Glutamatergic neuron (in vitro differentiated cells): ENCODE measurements at regions not wholly inside any gene's neighbourhood (a gene's known extent, or its start where the extent isn't known, plus 50 kb on each side); places are given as distances from the start of the nearest gene placed in this dataset.

Experiments used
- DNase-seq: peaks from one replicate; pipeline ENCODE4 v3.0.0; 2022
- H3K27ac Mint-ChIP-seq: one replicate; pipeline ENCODE4 v1.8.0; 2020; ENCODE audit warnings: mild to moderate bottlenecking, mixed read lengths, inconsistent platforms; ENCODE audit not compliant: unreplicated experiment
- H3K27me3 Mint-ChIP-seq: one replicate; pipeline ENCODE4 v1.8.0; 2020; ENCODE audit warnings: mild to moderate bottlenecking, moderate library complexity, mixed read lengths, inconsistent platforms; ENCODE audit not compliant: unreplicated experiment
- H3K36me3 Mint-ChIP-seq: one replicate; pipeline ENCODE4 v1.8.0; 2020; ENCODE audit warnings: mild to moderate bottlenecking, mixed read lengths, inconsistent platforms; ENCODE audit not compliant: unreplicated experiment
- H3K4me1 Mint-ChIP-seq: one replicate; pipeline ENCODE4 v1.8.0; 2020; ENCODE audit warnings: mild to moderate bottlenecking, low read depth, mixed read lengths, inconsistent platforms; ENCODE audit not compliant: unreplicated experiment
- H3K4me3 Mint-ChIP-seq: one replicate; pipeline ENCODE4 v1.8.0; 2020; ENCODE audit warnings: mild to moderate bottlenecking, mixed read lengths, inconsistent platforms; ENCODE audit not compliant: unreplicated experiment
- H3K9me3 Mint-ChIP-seq: one replicate; pipeline ENCODE4 v1.8.0; 2020; ENCODE audit warnings: mild to moderate bottlenecking, moderate library complexity, mixed read lengths, inconsistent platforms; ENCODE audit not compliant: unreplicated experiment
- CTCF ChIP-seq: fragments of 200-600 bp; sonication (generic); IDR thresholded peaks from one replicate; pipeline ENCODE4 v1.5.0; 2021; ENCODE audit not compliant: partially characterized antibody, unreplicated experiment

GRCh38 chr14:71438684-71439083 is 493.5 kb upstream of the RGS6 start:
- Mint-ChIP-seq H3K27me3 (peaks cover 3% of the 10 kb centered on the region), H3K36me3 (no peaks in the 10 kb centered on the region), H3K27ac (no peak overlapping the region), H3K4me1 (peaks cover 2% of the 10 kb centered on the region), H3K9me3 (no peaks in the 10 kb centered on the region), H3K4me3 (no peak overlapping the region)
- DNase-seq = no peak
- no peak for TF ChIP-seq CTCF

- peaks cover 2% of the 10 kb centered on the region for H3K4me1 Mint-ChIP-seq
- TF ChIP-seq CTCF = no peak
- no peaks in the 10 kb centered on the region for H3K36me3 Mint-ChIP-seq
Measured at GRCh38 chr14:71441126-71441525, 491.1 kb upstream of the RGS6 start.

GRCh38 chr14:71444030-71444822 is 488.0 kb upstream of the RGS6 start:
- DNase-seq = no peak
- no peak overlapping the region for H3K27ac Mint-ChIP-seq
- H3K4me1 Mint-ChIP-seq = no peaks in the 10 kb centered on the region

More at GRCh38 chr14:71441126-71441525, 491.1 kb upstream of the RGS6 start:
- H3K9me3 Mint-ChIP-seq = no peaks in the 10 kb centered on the region
- DNase-seq = no peak
- peaks cover 3% of the 10 kb centered on the region for H3K27me3 Mint-ChIP-seq
- H3K27ac Mint-ChIP-seq = no peak overlapping the region
- no peak overlapping the region for H3K4me3 Mint-ChIP-seq

GRCh38 chr14:71448431-71449315 is 483.6 kb upstream of the RGS6 start:
- H3K4me1 Mint-ChIP-seq = no peaks in the 10 kb centered on the region
- H3K4me3 Mint-ChIP-seq = no peak overlapping the region
- no peak for TF ChIP-seq CTCF
- H3K27me3 Mint-ChIP-seq = no peaks in the 10 kb centered on the region
- no peak overlapping the region for H3K27ac Mint-ChIP-seq
- H3K9me3 Mint-ChIP-seq = no peaks in the 10 kb centered on the region
- no peaks in the 10 kb centered on the region for H3K36me3 Mint-ChIP-seq
- no peak for DNase-seq

More at GRCh38 chr14:71444030-71444822, 488.0 kb upstream of the RGS6 start:
- Mint-ChIP-seq H3K4me3 (no peak overlapping the region), H3K27me3 (no peaks in the 10 kb centered on the region), H3K36me3 (no peaks in the 10 kb centered on the region), H3K9me3 (no peaks in the 10 kb centered on the region)
- TF ChIP-seq CTCF = no peak
